Loucy (cell line): ENCODE measurements at regions not wholly inside any gene's neighbourhood (a gene's known extent, or its start where the extent isn't known, plus 50 kb on each side); places are given as distances from the start of the nearest gene placed in this dataset.

Experiments used
- EZH2phosphoT487 ChIP-seq: fragments of 200-600 bp; IDR thresholded peaks from 2 replicates; pipeline ENCODE4 v1.6.1; 2018; ENCODE audit warnings: antibody characterized with exemption, mild to moderate bottlenecking, moderate library complexity, borderline replicate concordance
- TF ChIP-seq, protein P1 (sequence below): fragments of 200-600 bp; sonication (generic); conservative IDR thresholded peaks from 2 replicates; pipeline ENCODE4 v1.5.1; 2014; ENCODE audit warnings: mild to moderate bottlenecking, antibody characterized with exemption, low read length

- TF ChIP-seq, protein P1, sequence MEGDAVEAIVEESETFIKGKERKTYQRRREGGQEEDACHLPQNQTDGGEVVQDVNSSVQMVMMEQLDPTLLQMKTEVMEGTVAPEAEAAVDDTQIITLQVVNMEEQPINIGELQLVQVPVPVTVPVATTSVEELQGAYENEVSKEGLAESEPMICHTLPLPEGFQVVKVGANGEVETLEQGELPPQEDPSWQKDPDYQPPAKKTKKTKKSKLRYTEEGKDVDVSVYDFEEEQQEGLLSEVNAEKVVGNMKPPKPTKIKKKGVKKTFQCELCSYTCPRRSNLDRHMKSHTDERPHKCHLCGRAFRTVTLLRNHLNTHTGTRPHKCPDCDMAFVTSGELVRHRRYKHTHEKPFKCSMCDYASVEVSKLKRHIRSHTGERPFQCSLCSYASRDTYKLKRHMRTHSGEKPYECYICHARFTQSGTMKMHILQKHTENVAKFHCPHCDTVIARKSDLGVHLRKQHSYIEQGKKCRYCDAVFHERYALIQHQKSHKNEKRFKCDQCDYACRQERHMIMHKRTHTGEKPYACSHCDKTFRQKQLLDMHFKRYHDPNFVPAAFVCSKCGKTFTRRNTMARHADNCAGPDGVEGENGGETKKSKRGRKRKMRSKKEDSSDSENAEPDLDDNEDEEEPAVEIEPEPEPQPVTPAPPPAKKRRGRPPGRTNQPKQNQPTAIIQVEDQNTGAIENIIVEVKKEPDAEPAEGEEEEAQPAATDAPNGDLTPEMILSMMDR, result no peak
- TF ChIP-seq EZH2phosphoT487, result no peak
Observed at GRCh38 chr7:116439005-116439404, 60.5 kb upstream of the CAV2 start.
